Hindlimb muscle (tissue), 1 donor: ENCODE measurements at regions not wholly inside any gene's neighbourhood (a gene's known extent, or its start where the extent isn't known, plus 50 kb on each side); places are given as distances from the start of the nearest gene placed in this dataset.

ENCODE experiments used
- DNase-seq: peaks from one replicate; pipeline ENCODE4 v3.0.0-alpha.2; 2013

GRCh38 chr11:86193297-86194095, 51.1 kb upstream of the EED start:
- peak; percentile 45 for DNase-seq

GRCh38 chr11:86192519-86193257, 51.9 kb upstream of the EED start:
- DNase-seq = no peak

GRCh38 chr11:86191874-86192273, 52.7 kb upstream of the EED start:
- DNase-seq = no peak

GRCh38 chr11:86187027-86187426, 57.5 kb upstream of the EED start:
- DNase-seq = no peak

- peak; percentile 38 for DNase-seq
Measured at GRCh38 chr11:86186386-86186785, 58.2 kb upstream of the EED start.

GRCh38 chr11:86185381-86185750, 59.2 kb upstream of the EED start:
- DNase-seq = no peak

GRCh38 chr11:86184728-86185380, 59.7 kb upstream of the EED start:
- no peak for DNase-seq

- DNase-seq = no peak
Measured at GRCh38 chr11:86183694-86184093, 60.9 kb upstream of the EED start.

GRCh38 chr11:86182976-86183584, 61.5 kb upstream of the EED start:
- DNase-seq = no peak

- no peak for DNase-seq
Measured at GRCh38 chr11:86181379-86181778, 63.2 kb upstream of the EED start.

- DNase-seq = no peak
Measured at GRCh38 chr11:86180851-86181250, 63.7 kb upstream of the EED start.

GRCh38 chr11:86180423-86180822, 64.1 kb upstream of the EED start:
- no peak for DNase-seq

GRCh38 chr11:86179646-86180064, 64.9 kb upstream of the EED start:
- DNase-seq = no peak

- no peak for DNase-seq
Measured at GRCh38 chr11:86177302-86177701, 67.3 kb upstream of the EED start.

- DNase-seq = no peak
Measured at GRCh38 chr11:86176165-86176884, 68.2 kb upstream of the EED start.

- no peak for DNase-seq
Measured at GRCh38 chr11:86175626-86176025, 68.9 kb upstream of the EED start.

GRCh38 chr11:86175191-86175590, 69.4 kb upstream of the EED start:
- no peak for DNase-seq

- peak; percentile 60 for DNase-seq
Measured at GRCh38 chr11:86174101-86175046, 70.2 kb upstream of the EED start.

- DNase-seq = no peak
Measured at GRCh38 chr11:86172894-86173293, 71.7 kb upstream of the EED start.

GRCh38 chr11:86171627-86172026, 72.9 kb upstream of the EED start:
- no peak for DNase-seq

- no peak for DNase-seq
Measured at GRCh38 chr11:86167499-86168164, 76.9 kb upstream of the EED start.
